Left lung (tissue), 4 donors: ENCODE measurements at regions not wholly inside any gene's neighbourhood (a gene's known extent, or its start where the extent isn't known, plus 50 kb on each side); places are given as distances from the start of the nearest gene placed in this dataset.
"Not testable (repeated sequence)": the region's sequence is repeated elsewhere in the genome, so short reads cannot be mapped to it uniquely, and the experiment has no call there.

Source experiments
- ATAC-seq: fragments of 200-7000 bp; cut with Tn5 transposase; one replicate; pipeline ENCODE4 v1.9.1; 2020; ENCODE audit warnings: moderate library complexity
- DNase-seq, 4 donors: peaks; one replicate each; pipeline ENCODE4 v3.0.0-alpha.2; 2013 to 2020
- H3K27ac ChIP-seq, 2 donors: fragments of 200-600 bp; sonication (generic) in 1 of 2; one replicate each; pipeline versions ENCODE4 v1.5.0 to v1.8.0; 2020 to 2021
- H3K27me3 ChIP-seq, 2 donors: fragments of 200-600 bp; sonication (generic) in 1 of 2; one replicate each; pipeline versions ENCODE4 v1.5.0 to v1.8.0; 2020 to 2021
- H3K36me3 ChIP-seq, 2 donors: fragments of 200-600 bp; sonication (generic) in 1 of 2; one replicate each; pipeline versions ENCODE4 v1.5.0 to v1.8.0; 2020 to 2021
- H3K4me1 ChIP-seq, 2 donors: fragments of 200-600 bp; one replicate each; pipeline ENCODE4 v1.8.0; 2021
- H3K4me3 ChIP-seq, 2 donors: fragments of 200-600 bp; sonication (generic) in 1 of 2; one replicate each; pipeline versions ENCODE4 v1.5.0 to v1.8.0; 2020 to 2021; ENCODE audit warnings: mild to moderate bottlenecking in 1 of 2
- H3K9me3 ChIP-seq, 2 donors: fragments of 200-600 bp; sonication (generic) in 1 of 2; one replicate each; pipeline versions ENCODE4 v1.5.0 to v1.8.0; 2020 to 2021
- CTCF ChIP-seq, 2 donors: fragments of 200-600 bp; sonication (generic) in 1 of 2; IDR thresholded peaks; one replicate each; pipeline versions ENCODE4 v1.5.0 to v1.8.0; 2021; ENCODE audit warnings: antibody characterized with exemption in 2 of 2
- intact Hi-C, 2 donors: fragments of 100-400 bp; cut with DNase I; formaldehyde crosslinking; loops; one replicate each; pipeline versions ENCODE4 v1.11.2 to v1.14.2; 2022
- donor health status: DM: no; HTN: yes; CAD: no.
- donor health status: DM: no; HTN: no; CAD: no.

GRCh38 chr5:54397420-54397819 lies 58.1 kb upstream of the HSPB3 start:
- Histone ChIP-seq H3K4me1 (no peaks in the 10 kb centered on the region), H3K9me3 (peaks cover 0 to 4% of the 10 kb centered on the region in 2 donors), H3K36me3 (no peaks in the 10 kb centered on the region), H3K4me3 (no peak overlapping the region), H3K27me3 (no peaks in the 10 kb centered on the region), H3K27ac (no peak overlapping the region)
- intact Hi-C loops: no loop called here
- no peak for ATAC-seq
- no peak for DNase-seq
- no peak for TF ChIP-seq CTCF (IDR thresholded peaks at IDR 0.05)

DNA sequence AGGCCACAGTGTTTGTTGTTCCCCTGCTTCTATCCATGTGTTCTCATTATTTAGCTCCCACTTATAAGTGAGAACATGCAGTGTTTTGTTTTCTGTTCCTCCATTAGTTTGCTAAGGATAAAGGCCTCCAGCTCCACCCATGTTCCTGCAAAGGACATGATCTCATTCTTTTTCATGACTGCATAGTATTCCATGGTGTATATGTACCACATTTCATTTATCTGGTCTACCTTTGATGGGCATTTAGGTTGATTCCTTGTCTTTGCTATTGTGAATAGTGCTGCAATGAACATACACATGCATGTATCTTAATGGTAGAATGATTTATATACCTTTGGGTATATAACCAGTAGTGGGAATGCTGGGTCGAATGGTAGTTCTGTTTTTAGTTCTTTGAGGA lies 62.5 kb upstream of the HSPB3 start:
- H3K9me3 ChIP-seq, DNase-seq, H3K27ac ChIP-seq, H3K27me3 ChIP-seq, H3K4me1 ChIP-seq, H3K36me3 ChIP-seq, H3K4me3 ChIP-seq, intact Hi-C loops, ATAC-seq: not testable (repeated sequence)

GRCh38 chr5:54390539-54391031 lies 64.9 kb upstream of the HSPB3 start:
- Histone ChIP-seq H3K27ac (no peak overlapping the region), H3K4me3 (no peak overlapping the region), H3K27me3 (no peaks in the 10 kb centered on the region), H3K9me3 (peaks cover 0 to 4% of the 10 kb centered on the region in 2 donors), H3K36me3 (no peaks in the 10 kb centered on the region), H3K4me1 (no peaks in the 10 kb centered on the region)
- ATAC-seq (no peak), DNase-seq (no peak)
- intact Hi-C loops: no loop called here
- no peak for TF ChIP-seq CTCF (IDR thresholded peaks at IDR 0.05)

DNA sequence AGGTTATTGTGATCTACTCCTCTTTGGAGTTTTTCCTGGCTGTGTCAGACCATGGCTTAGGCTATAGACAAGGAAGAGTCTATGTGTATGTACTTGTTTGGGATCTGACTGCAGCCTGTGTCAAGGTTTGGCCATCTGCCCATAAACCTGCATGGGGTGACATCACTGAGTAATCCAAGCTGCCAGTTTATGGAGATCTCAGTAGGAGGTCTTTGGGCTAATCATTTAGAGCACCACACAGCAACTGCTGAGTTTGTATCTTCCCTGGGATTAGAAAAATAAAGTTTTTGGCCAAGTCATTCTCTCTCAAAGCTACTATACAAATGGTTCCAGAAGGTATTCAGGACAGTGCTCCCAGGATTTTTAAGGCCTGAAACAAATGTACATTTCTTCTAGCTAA lies 65.5 kb upstream of the HSPB3 start:
- ATAC-seq (no peak), DNase-seq (peak in 1 of 4 donors; percentile 19)
- Histone ChIP-seq H3K4me3 (no peak overlapping the region), H3K9me3 (peaks cover 0 to 4% of the 10 kb centered on the region in 2 donors), H3K27ac (no peak overlapping the region), H3K36me3 (no peaks in the 10 kb centered on the region), H3K4me1 (no peaks in the 10 kb centered on the region), H3K27me3 (no peaks in the 10 kb centered on the region)
- TF ChIP-seq CTCF (IDR thresholded peaks at IDR 0.05): no peak
- intact Hi-C loops: no loop called here

DNA sequence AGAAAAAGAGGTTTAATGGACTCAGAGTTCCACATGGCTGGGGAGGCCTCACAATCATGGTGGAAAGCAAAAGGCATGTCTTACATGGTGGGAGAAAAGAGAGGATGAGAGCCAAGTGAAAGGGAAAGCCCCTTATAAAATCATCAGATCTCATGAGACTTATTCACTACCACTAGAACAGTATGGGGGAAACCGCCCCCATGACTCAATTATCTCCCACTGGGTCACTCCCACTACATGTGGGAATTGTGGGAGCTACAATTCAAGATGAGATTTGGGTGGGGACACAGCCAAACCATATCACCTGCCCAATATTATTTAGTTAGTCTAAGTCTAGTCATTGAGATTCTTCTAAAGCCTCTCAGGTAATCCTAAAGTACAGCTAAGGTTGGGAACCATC lies 66.1 kb upstream of the HSPB3 start:
- H3K9me3 ChIP-seq, H3K27ac ChIP-seq, H3K4me1 ChIP-seq, intact Hi-C loops, DNase-seq, H3K4me3 ChIP-seq, H3K36me3 ChIP-seq, H3K27me3 ChIP-seq, ATAC-seq: not testable (repeated sequence)

DNA sequence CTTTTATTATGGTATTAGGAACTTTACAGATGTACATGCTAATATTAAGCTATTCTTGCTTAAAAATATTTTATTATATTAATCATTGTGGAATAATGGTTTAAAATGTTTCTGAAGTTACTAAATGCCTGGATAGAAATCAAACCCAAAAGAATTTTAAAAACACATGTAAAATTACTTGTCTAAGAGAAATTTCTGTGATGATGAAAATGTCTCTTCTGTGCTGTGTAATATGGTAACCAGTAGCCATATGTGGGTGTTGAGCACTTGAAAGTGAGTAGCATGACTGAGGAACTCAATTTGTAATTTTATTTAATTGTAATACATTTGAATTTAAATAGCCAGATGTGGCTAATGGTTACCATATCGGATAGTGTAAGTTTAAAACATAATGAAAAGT lies 66.7 kb upstream of the HSPB3 start:
- Histone ChIP-seq H3K36me3 (no peaks in the 10 kb centered on the region), H3K9me3 (peaks cover 0 to 4% of the 10 kb centered on the region in 2 donors), H3K27ac (peak overlapping the region in 1 of 2 donors; percentile 20), H3K27me3 (no peaks in the 10 kb centered on the region), H3K4me1 (peaks cover 0 to 4% of the 10 kb centered on the region in 2 donors), H3K4me3 (no peak overlapping the region)
- ATAC-seq: no peak
- DNase-seq: no peak
- TF ChIP-seq CTCF (IDR thresholded peaks at IDR 0.05): no peak
- intact Hi-C loops: no loop called here
